ENCODE measurements at regions not wholly inside any gene's neighbourhood (a gene's known extent, or its start where the extent isn't known, plus 50 kb on each side); places are given as distances from the start of the nearest gene placed in this dataset.

DNA sequence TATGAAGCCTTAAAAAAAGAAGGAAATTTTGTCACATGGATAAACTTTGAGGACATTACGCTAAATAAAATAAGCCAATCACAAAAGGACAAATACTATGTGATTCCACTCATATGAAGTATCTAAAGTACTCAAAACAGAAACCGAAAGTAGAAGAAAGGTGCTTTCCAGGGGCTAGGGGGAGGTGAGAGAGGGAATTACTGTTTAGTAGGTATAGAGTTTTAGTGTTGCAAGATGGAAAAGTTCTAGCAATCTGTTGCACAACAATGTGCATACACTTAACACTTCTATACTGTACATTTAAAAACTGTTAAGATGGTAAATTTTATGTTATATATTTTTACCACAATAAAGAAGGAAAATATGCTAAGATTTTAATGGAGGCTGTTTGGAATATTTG, 83.0 kb downstream of the POLR1D start:
- TF ChIP-seq SMC3 (IDR thresholded peaks at IDR 0.05; ENCODE audit: low read depth, low read length) (no peak), TAF1 (IDR thresholded peaks at IDR 0.05; ENCODE audit: borderline replicate concordance, low read depth, low read length) (no peak), POLR2AphosphoS5 (IDR thresholded peaks at IDR 0.05; ENCODE audit: low read depth, low read length) (no peak), RFX5 (IDR thresholded peaks at IDR 0.05; ENCODE audit: low read length) (no peak), JUND (IDR thresholded peaks at IDR 0.05) (no peak)
- TF ChIP-seq, protein P1, sequence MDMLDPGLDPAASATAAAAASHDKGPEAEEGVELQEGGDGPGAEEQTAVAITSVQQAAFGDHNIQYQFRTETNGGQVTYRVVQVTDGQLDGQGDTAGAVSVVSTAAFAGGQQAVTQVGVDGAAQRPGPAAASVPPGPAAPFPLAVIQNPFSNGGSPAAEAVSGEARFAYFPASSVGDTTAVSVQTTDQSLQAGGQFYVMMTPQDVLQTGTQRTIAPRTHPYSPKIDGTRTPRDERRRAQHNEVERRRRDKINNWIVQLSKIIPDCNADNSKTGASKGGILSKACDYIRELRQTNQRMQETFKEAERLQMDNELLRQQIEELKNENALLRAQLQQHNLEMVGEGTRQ (IDR thresholded peaks at IDR 0.05; ENCODE audit: borderline replicate concordance, low read depth, low read length) = no peak
- TF ChIP-seq, protein P2, sequence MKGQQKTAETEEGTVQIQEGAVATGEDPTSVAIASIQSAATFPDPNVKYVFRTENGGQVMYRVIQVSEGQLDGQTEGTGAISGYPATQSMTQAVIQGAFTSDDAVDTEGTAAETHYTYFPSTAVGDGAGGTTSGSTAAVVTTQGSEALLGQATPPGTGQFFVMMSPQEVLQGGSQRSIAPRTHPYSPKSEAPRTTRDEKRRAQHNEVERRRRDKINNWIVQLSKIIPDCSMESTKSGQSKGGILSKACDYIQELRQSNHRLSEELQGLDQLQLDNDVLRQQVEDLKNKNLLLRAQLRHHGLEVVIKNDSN (IDR thresholded peaks at IDR 0.05; ENCODE audit: borderline replicate concordance, low read depth) = no peak
- TF ChIP-seq, protein P3, sequence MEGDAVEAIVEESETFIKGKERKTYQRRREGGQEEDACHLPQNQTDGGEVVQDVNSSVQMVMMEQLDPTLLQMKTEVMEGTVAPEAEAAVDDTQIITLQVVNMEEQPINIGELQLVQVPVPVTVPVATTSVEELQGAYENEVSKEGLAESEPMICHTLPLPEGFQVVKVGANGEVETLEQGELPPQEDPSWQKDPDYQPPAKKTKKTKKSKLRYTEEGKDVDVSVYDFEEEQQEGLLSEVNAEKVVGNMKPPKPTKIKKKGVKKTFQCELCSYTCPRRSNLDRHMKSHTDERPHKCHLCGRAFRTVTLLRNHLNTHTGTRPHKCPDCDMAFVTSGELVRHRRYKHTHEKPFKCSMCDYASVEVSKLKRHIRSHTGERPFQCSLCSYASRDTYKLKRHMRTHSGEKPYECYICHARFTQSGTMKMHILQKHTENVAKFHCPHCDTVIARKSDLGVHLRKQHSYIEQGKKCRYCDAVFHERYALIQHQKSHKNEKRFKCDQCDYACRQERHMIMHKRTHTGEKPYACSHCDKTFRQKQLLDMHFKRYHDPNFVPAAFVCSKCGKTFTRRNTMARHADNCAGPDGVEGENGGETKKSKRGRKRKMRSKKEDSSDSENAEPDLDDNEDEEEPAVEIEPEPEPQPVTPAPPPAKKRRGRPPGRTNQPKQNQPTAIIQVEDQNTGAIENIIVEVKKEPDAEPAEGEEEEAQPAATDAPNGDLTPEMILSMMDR (IDR thresholded peaks at IDR 0.05) = no peak
- TF ChIP-seq, protein P4, sequence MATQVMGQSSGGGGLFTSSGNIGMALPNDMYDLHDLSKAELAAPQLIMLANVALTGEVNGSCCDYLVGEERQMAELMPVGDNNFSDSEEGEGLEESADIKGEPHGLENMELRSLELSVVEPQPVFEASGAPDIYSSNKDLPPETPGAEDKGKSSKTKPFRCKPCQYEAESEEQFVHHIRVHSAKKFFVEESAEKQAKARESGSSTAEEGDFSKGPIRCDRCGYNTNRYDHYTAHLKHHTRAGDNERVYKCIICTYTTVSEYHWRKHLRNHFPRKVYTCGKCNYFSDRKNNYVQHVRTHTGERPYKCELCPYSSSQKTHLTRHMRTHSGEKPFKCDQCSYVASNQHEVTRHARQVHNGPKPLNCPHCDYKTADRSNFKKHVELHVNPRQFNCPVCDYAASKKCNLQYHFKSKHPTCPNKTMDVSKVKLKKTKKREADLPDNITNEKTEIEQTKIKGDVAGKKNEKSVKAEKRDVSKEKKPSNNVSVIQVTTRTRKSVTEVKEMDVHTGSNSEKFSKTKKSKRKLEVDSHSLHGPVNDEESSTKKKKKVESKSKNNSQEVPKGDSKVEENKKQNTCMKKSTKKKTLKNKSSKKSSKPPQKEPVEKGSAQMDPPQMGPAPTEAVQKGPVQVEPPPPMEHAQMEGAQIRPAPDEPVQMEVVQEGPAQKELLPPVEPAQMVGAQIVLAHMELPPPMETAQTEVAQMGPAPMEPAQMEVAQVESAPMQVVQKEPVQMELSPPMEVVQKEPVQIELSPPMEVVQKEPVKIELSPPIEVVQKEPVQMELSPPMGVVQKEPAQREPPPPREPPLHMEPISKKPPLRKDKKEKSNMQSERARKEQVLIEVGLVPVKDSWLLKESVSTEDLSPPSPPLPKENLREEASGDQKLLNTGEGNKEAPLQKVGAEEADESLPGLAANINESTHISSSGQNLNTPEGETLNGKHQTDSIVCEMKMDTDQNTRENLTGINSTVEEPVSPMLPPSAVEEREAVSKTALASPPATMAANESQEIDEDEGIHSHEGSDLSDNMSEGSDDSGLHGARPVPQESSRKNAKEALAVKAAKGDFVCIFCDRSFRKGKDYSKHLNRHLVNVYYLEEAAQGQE (IDR thresholded peaks at IDR 0.05; ENCODE audit: low read depth, low read length) = no peak
